HEK293T (cell line): ENCODE measurements at regions not wholly inside any gene's neighbourhood (a gene's known extent, or its start where the extent isn't known, plus 50 kb on each side); places are given as distances from the start of the nearest gene placed in this dataset.

Experiments
- CTCF ChIA-PET: fragments of 350-600 bp; formaldehyde crosslinking; extraction: SDS; loops from one replicate; lab custom pipeline; 2021; ENCODE audit warnings: antibody characterized with exemption, inconsistent platforms; lab: Yijun Ruan, JAX
- POLR2A ChIA-PET: fragments of 350-600 bp; formaldehyde crosslinking; extraction: SDS; loops from one replicate; lab custom pipeline; 2020; ENCODE audit warnings: antibody characterized with exemption, inconsistent platforms; lab: Yijun Ruan, JAX
- DNase-seq: peaks from one replicate; pipeline ENCODE4 v3.0.0; 2012; ENCODE audit warnings: mixed read lengths; ENCODE audit errors: extremely low spot score
- ARNT ChIP-seq: fragments of 450-650 bp; IDR thresholded peaks from 2 replicates; pipeline ENCODE4 v1.6.1; 2017; ENCODE audit warnings: mild to moderate bottlenecking
- BHLHE40 ChIP-seq: fragments of 450-650 bp; IDR thresholded peaks from 2 replicates; pipeline ENCODE4 v1.6.1; 2016; ENCODE audit warnings: mild to moderate bottlenecking, moderate library complexity, borderline replicate concordance
- CTBP1 ChIP-seq: fragments of 450-650 bp; IDR thresholded peaks from 2 replicates; pipeline ENCODE4 v1.6.1; 2016; ENCODE audit warnings: borderline replicate concordance
- ELF4 ChIP-seq: fragments of 450-650 bp; IDR thresholded peaks from 2 replicates; pipeline ENCODE4 v1.6.1; 2017; ENCODE audit warnings: antibody characterized with exemption
- FOXA1 ChIP-seq: fragments of 450-650 bp; IDR thresholded peaks from 2 replicates; pipeline ENCODE4 v1.6.1; 2016; ENCODE audit warnings: mild to moderate bottlenecking
- FOXK2 ChIP-seq: fragments of 450-650 bp; IDR thresholded peaks from 2 replicates; pipeline ENCODE4 v1.6.1; 2016; ENCODE audit warnings: mild to moderate bottlenecking
- FOXM1 ChIP-seq: fragments of 450-650 bp; IDR thresholded peaks from 2 replicates; pipeline ENCODE4 v1.6.1; 2017; ENCODE audit warnings: mild to moderate bottlenecking, borderline replicate concordance
- HDGF ChIP-seq: fragments of 450-650 bp; IDR thresholded peaks from 2 replicates; pipeline ENCODE4 v1.6.1; 2017; ENCODE audit warnings: antibody characterized with exemption, borderline replicate concordance
- L3MBTL2 ChIP-seq: fragments of 450-650 bp; conservative IDR thresholded peaks from 2 replicates; pipeline ENCODE4 v1.6.1; 2016; ENCODE audit warnings: mild to moderate bottlenecking
- LEF1 ChIP-seq: fragments of 450-650 bp; IDR thresholded peaks from 2 replicates; pipeline ENCODE4 v1.6.1; 2017; ENCODE audit warnings: mild to moderate bottlenecking, borderline replicate concordance
- NFRKB ChIP-seq: fragments of 450-650 bp; IDR thresholded peaks from 2 replicates; pipeline ENCODE4 v1.6.1; 2016; ENCODE audit warnings: mild to moderate bottlenecking, moderate library complexity
- SP1 ChIP-seq: fragments of 450-650 bp; IDR thresholded peaks from 2 replicates; pipeline ENCODE4 v1.6.1; 2017
- SUZ12 ChIP-seq: fragments of 450-650 bp; IDR thresholded peaks from 2 replicates; pipeline ENCODE4 v1.6.1; 2016; ENCODE audit warnings: mild to moderate bottlenecking
- TARDBP ChIP-seq: fragments of 450-650 bp; IDR thresholded peaks from 2 replicates; pipeline ENCODE4 v1.6.1; 2016
- ZNF384 ChIP-seq: fragments of 450-650 bp; IDR thresholded peaks from 2 replicates; pipeline ENCODE4 v1.6.1; 2016
- TF ChIP-seq, protein P1 (sequence below): fragments of 450-650 bp; IDR thresholded peaks from 2 replicates; pipeline ENCODE4 v1.6.1; 2016

GRCh38 chr1:212549503-212550017, 59.0 kb upstream of the ATF3 start:
- POLR2A ChIA-PET, result no interaction called here
- DNase-seq, result no peak
- TF ChIP-seq FOXA1 (no peak), ARNT (no peak)
- CTCF ChIA-PET, result interaction anchor here (1.2 kb wide), 1 partner anchor 94 kb away, joined by 4 read pairs; no protein-coding TSS in a partner anchor

DNA sequence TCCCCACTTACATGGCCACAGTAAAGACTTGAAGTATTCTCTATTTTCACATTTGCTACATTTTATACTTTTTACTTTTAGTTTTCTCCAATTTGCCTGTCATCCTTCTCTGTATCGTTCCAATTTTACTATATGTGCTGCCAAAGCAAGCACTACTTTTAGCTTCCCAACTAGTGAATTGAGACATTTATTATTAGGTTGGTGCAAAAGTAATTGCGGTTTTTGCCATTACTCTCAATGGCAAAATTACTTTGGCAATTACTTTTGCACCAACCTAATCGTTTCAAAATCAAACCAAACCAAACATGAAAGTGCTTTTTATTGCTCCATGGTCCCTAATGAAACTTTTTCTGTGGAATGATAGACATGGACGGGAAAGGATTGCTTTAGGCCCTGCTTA, 56.6 kb upstream of the ATF3 start:
- POLR2A ChIA-PET, result no interaction called here
- no peak for DNase-seq
- TF ChIP-seq FOXM1, result no peak
- TF ChIP-seq ELF4, result peak; percentile 76; the same call in 1 of the 2 replicates
- CTCF ChIA-PET, result no interaction called here

DNA sequence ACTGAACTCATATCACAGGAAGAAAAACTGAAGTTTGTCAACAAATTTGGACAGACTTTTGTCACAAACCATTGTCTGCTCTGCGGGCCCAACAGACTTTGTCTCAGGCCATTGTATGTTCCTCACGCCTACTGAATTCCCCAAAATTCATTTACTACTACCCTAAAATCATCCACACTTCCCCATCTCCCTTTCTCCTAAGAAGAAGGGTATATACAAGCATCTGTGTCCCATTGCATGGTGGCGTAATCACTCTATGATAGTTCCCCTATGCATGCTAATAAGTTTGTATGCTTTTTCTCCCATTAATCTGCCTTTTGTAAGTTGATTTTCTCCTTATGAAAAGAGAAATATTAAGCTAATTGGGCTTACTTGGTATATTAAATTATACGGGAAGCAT, 54.9 kb upstream of the ATF3 start:
- POLR2A ChIA-PET, result no interaction called here

DNA sequence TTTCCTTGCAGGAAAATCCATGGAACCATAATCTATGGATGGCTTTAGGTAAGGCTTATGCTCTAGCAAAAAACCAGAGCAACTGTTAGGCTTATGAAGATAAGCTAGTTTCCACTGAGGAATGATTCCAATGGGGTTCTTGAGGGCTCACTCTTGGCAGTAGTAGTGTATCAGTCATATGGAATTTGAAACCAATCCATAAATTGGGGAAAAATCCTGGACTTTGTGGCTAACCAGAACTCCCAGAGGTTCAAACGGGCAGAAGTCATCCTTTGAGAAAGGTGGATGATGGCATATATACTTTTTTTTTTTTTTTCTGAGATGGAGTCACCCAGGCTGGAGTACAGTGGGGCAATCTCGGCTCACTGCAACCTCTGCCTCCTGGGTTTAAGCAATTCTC, 54.2 kb upstream of the ATF3 start:
- TF ChIP-seq NFRKB (no peak), FOXA1 (no peak), ARNT (no peak), ELF4 (no peak), FOXM1 (no peak)
- CTCF ChIA-PET, result interaction anchor here (0.6 to 0.9 kb wide), 3 partner anchors 15 to 520 kb away, joined by 3 read pairs; no protein-coding TSS in a partner anchor
- POLR2A ChIA-PET, result interaction anchor here (0.6 to 1.1 kb wide), 2 partner anchors 41 to 54 kb away, joined by 3 to 6 read pairs; partner anchors contain the start of gene ATF3
- DNase-seq, result no peak

More for the DNA sequence above, 54.9 kb upstream of the ATF3 start:
- DNase-seq, result no peak
- CTCF ChIA-PET, result interaction anchor here (0.6 kb wide), 1 partner anchor 519 kb away, joined by 3 read pairs; no protein-coding TSS in a partner anchor
- TF ChIP-seq BHLHE40, result no peak
- TF ChIP-seq ELF4, result no peak
- no peak for TF ChIP-seq TARDBP
- no peak for TF ChIP-seq CTBP1
- TF ChIP-seq NFRKB, result no peak
- TF ChIP-seq, protein P1, sequence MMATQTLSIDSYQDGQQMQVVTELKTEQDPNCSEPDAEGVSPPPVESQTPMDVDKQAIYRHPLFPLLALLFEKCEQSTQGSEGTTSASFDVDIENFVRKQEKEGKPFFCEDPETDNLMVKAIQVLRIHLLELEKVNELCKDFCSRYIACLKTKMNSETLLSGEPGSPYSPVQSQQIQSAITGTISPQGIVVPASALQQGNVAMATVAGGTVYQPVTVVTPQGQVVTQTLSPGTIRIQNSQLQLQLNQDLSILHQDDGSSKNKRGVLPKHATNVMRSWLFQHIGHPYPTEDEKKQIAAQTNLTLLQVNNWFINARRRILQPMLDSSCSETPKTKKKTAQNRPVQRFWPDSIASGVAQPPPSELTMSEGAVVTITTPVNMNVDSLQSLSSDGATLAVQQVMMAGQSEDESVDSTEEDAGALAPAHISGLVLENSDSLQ, result no peak
- TF ChIP-seq FOXK2, result no peak
- TF ChIP-seq SUZ12, result no peak
- TF ChIP-seq FOXA1, result no peak
- no peak for TF ChIP-seq L3MBTL2
- no peak for TF ChIP-seq SP1
- TF ChIP-seq FOXM1, result no peak
- TF ChIP-seq ARNT, result no peak
- TF ChIP-seq ZNF384, result no peak
- no peak for TF ChIP-seq LEF1
- no peak for TF ChIP-seq HDGF

GRCh38 chr1:212555426-212555825, 53.1 kb upstream of the ATF3 start:
- CTCF ChIA-PET, result interaction anchor here (0.9 kb wide), 1 partner anchor 14 kb away, joined by 3 read pairs; no protein-coding TSS in a partner anchor
- DNase-seq, result no peak
- TF ChIP-seq FOXK2, result no peak
- no peak for TF ChIP-seq ZNF384
- TF ChIP-seq, protein P1, result no peak
- TF ChIP-seq TARDBP, result no peak
- no peak for TF ChIP-seq L3MBTL2
- TF ChIP-seq FOXM1, result no peak
- TF ChIP-seq CTBP1, result no peak
- TF ChIP-seq SP1, result no peak
- no peak for TF ChIP-seq HDGF
- TF ChIP-seq ARNT, result no peak
- no peak for TF ChIP-seq BHLHE40
- TF ChIP-seq NFRKB, result no peak
- TF ChIP-seq SUZ12, result no peak
- TF ChIP-seq LEF1, result no peak
- no peak for TF ChIP-seq ELF4
- TF ChIP-seq FOXA1, result no peak
- POLR2A ChIA-PET, result interaction anchor here (1.1 kb wide), 1 partner anchor 53 kb away, joined by 6 read pairs; the partner anchor contains the start of gene ATF3

DNA sequence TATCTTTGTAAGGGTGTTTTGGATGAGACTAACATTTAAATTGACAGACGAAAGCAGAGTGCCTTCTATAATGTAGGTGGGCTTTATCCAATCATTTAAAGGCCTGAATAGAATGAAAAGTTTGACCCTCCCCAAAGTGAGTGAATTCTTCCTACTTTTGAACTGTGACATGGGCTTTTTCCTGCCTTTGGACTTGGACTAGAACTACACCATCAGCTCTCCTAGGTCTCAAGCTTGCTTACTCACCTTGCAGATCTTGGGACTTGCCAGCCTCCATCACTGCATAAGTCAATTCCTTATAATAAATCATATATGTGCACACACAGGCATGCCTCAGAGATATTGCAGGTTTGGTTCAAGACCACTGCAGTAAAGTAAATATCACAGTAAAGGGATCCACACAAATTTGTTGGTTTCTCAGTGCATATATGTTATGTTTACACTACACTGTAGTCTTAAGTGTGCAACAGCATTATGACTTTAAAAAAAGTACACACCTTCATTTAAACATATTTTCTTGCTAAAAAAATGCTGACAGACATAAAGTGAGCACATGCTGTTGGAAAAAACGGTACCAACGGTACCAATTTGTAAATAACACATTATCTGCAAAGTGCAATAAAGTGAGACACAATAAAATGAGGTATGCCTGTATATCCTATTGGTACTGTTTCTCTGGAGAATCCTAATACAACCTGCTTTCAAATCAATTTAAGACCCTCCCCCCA, 51.6 kb upstream of the ATF3 start:
- no peak for TF ChIP-seq SUZ12
- TF ChIP-seq FOXK2, result no peak
- TF ChIP-seq, protein P1, result no peak
- no peak for TF ChIP-seq SP1
- TF ChIP-seq CTBP1, result no peak
- TF ChIP-seq ARNT, result no peak
- no peak for TF ChIP-seq TARDBP
- no peak for TF ChIP-seq NFRKB
- TF ChIP-seq L3MBTL2, result no peak; the same call in 1 of the 2 replicates
- no peak for TF ChIP-seq ELF4
- TF ChIP-seq BHLHE40, result no peak
- no peak for TF ChIP-seq LEF1
- TF ChIP-seq ZNF384, result no peak
- no peak for TF ChIP-seq FOXA1
- TF ChIP-seq HDGF, result no peak
- TF ChIP-seq FOXM1, result no peak
- ChIA-PET POLR2A (interaction anchor here (1.3 to 4.8 kb wide), 3 partner anchors 40 to 52 kb away, joined by 3 to 32 read pairs (median 3); partner anchors contain the start of gene ATF3), CTCF (no interaction called here)
- no peak for DNase-seq
